ENCODE measurements at regions not wholly inside any gene's neighbourhood (a gene's known extent, or its start where the extent isn't known, plus 50 kb on each side); places are given as distances from the start of the nearest gene placed in this dataset.

- TF ChIP-seq CTCF (IDR thresholded peaks at IDR 0.05 in 4 of 5, conservative IDR thresholded peaks at IDR 0.05 in 1 of 5) (no peak), POLR2A (IDR thresholded peaks at IDR 0.05) (no peak)
Measured at GRCh38 chr16:35147556-35148504, 1688.4 kb downstream of the TP53TG3F start.

Data from gastrocnemius medialis (tissue), 4 donors.